ENCODE measurements at regions not wholly inside any gene's neighbourhood (a gene's known extent, or its start where the extent isn't known, plus 50 kb on each side); places are given as distances from the start of the nearest gene placed in this dataset.
"Not testable (repeated sequence)": the region's sequence is repeated elsewhere in the genome, so short reads cannot be mapped to it uniquely, and the experiment has no call there.

- no peak for DNase-seq
These were observed 321.2 kb downstream of the UBE3D start for GRCh38 chr6:82744286-82745015.

- no peak for DNase-seq
These were observed 315.1 kb downstream of the UBE3D start for GRCh38 chr6:82750556-82750955.

DNA sequence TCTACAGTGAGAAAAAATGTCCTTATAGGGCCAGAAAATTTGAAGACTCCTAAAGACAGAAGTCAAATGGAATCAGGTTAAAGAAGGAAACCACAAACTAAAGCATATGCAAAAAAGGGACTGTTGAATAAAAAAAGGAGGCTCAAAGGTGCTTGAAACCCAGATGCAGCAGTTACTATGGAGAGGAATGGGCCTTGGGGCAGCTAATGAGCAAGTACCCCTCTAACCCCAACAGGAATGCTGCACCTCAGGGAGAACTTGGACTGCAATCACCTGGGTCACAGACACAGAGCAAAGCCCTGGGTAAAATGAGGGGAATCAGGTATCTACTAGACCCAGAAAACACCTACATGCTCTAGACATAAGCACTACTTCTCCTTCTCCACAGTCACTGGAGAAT is 313.9 kb downstream of the UBE3D start:
- no peak for DNase-seq

DNA sequence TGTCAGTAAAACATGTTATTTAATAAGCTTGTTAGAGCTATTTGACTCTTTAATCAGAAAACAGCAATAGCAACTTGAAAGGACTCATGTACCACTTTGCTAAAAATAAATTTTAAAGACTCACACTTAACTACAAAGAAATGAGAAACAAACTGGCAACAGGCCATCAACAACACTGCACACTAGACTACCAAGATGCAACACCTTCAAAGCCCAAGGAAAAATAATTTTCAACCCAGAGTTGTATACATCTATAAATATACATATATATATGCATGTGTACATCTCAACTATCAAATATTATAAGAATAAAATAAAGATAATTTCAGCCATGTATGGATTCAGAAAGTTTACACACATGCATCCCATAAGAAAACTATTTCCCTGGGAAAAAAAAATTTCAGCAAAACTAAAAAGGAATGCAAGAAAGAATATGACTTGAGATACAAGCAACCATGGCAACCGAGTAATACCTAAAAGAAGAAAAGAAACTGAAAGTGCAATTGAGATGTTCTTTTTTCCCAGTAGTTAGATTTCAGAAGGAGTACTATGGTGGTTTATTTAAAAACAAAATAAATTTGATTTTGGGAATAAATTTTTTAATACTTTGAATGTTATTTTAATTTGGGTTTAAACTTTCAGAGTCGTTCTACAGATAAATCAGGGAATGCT is 303.8 kb downstream of the UBE3D start:
- DNase-seq = no peak

DNA sequence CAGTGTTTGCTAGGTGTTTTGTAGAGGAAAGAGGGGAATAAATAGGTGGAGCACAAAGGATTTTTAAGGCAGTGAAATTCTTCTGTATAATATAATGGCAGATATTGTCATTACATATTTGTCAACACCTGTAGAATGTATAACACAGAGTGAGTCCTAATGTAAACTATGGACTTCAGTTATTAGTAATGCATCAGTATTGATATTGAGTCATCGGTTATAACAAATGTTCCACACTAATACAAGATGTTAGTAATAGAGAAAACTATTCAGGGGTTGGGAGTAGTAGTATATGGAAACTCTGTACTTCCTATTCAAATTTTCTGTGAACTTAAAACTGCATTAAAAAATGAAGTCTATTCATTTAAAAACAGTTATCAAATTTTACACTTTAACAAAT is 299.2 kb downstream of the UBE3D start:
- no peak for DNase-seq

- no peak for DNase-seq
These were observed 298.6 kb downstream of the UBE3D start for GRCh38 chr6:82767037-82767436.

GRCh38 chr6:82767447-82767846 is 298.2 kb downstream of the UBE3D start:
- no peak for DNase-seq

- no peak for DNase-seq
These were observed 292.6 kb downstream of the UBE3D start for GRCh38 chr6:82772851-82773717.

GRCh38 chr6:82775361-82775760 is 290.3 kb downstream of the UBE3D start:
- no peak for DNase-seq

- no peak for DNase-seq
These were observed 289.7 kb downstream of the UBE3D start for GRCh38 chr6:82775981-82776380.

DNA sequence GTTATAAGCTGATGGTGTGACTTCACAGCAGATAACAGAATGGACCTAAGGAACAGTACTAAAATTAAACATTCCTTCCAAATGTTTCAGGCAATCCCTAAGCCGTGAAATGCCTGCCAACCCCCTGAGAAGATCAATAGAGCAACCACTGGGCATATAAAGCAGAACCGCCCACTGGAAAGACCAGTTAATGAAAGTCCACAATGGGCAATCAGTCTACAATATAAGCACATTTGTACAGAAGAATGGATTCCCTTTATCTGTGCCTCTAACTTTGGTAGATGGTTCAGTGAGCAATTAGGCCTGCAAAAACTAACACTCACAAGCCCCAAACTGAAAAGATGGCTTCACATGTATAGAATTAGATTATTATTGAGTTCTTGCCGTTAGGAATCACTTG is 286.6 kb downstream of the UBE3D start:
- no peak for DNase-seq

- DNase-seq = no peak
These were observed 285.3 kb downstream of the UBE3D start for GRCh38 chr6:82780334-82780733.

DNA sequence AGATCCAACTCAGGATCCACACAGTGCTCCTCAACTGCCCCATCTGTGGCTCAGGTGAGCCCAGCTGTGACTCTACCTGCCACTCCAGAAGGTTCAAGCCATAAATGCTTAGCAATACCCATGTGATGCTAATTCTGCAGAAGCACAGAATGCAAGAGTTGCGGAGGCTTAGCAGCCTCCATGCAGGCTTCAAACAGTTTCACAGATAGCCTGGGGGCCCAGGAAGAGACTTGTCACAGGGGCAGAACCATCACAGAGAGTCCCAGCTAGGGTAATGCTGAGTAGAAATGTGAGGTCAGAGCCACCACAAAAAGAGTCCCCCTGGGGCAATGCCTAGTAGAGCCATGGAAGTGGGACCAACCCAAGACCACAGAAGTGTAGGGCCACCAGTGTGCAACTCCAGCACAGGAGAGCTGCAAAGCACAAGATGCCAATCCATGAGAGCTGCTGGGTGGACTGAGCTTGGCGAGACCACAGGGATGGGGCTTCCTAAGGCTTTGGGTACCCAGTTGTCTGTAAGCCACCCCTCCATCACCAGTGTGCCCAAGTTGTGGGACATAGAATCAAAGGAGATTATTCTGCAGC is 283.9 kb downstream of the UBE3D start:
- DNase-seq = no peak

- DNase-seq = no peak
These were observed 281.9 kb downstream of the UBE3D start for GRCh38 chr6:82783587-82784236.

- DNase-seq = no peak
These were observed 280.4 kb downstream of the UBE3D start for GRCh38 chr6:82785206-82785605.

GRCh38 chr6:82786248-82786647 is 279.4 kb downstream of the UBE3D start:
- DNase-seq = no peak

DNA sequence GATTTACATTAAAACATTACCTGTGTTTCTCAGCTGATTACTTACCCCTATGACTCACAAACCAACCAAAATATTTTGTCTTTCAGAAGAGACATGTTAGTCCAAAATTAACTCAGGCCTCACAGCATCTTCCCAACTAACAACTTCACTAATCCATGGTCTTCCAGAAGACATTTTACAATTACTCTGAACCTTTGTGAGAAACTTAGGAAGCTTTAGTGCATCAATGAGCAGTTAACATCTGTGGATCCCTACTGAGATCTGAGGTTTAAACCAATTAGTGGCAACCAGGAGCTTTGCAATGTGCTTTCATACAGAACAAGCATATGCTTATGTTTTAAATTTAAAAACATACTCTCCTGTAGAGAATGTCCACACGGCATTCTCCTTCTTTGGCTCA is 269.7 kb downstream of the UBE3D start:
- DNase-seq = no peak

DNA sequence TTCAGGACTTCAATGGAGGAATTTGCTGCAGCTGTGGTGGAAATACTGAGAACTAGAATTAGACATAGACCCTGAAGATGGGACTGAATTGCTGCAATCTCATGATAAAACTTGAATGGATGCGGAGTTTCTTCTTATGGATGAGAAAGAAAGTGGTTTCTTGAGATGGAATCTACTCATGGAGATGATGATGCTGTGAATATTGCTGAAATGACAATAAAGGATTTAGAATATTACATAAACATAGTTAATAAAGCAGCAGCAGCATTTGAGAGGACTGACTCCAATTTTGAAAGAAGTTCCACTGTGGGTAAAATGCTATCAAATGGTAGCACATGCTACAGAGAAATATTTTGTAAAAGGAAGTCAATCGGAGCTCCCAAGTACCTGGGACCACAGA is 264.6 kb downstream of the UBE3D start:
- no peak for DNase-seq

DNA sequence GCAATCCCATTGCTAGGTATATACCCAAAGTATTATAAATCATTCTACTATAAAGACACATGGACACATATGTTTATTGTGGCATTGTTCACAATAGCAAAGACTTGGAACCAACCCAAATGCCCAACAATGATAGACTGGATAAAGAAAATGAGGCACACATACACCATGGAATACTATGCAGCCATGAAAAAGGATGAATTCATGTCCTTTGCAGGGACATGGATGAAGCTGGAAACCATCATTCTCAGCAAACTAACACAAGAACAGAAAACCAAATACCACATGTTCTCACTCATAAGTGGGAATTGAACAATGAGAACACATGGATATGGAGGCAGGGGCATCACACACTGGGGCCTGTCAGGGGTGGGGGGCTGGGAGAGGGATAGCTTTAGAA is 249.4 kb downstream of the UBE3D start:
- not testable (repeated sequence) for DNase-seq

GRCh38 chr6:82818727-82819126 is 246.9 kb downstream of the UBE3D start:
- no peak for DNase-seq

DNA sequence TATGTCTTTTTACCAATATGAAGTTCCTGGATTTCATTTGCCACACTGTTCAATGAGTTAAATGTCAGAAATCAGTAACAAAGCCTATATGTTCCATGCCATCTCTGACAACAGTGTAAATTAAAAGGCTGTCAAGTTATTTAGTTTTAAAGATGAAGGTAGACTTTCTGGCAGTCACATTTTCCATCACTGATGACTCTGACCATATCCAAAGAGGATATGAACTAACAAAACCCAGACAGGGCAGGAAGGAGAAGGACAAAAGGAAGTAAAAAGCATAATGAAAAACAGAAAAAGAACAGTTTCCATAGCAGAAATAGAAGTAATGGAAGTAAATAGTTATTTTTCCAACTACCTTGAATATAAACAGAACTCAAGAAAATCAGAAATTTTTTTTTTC is 242.3 kb downstream of the UBE3D start:
- DNase-seq = no peak

DNA sequence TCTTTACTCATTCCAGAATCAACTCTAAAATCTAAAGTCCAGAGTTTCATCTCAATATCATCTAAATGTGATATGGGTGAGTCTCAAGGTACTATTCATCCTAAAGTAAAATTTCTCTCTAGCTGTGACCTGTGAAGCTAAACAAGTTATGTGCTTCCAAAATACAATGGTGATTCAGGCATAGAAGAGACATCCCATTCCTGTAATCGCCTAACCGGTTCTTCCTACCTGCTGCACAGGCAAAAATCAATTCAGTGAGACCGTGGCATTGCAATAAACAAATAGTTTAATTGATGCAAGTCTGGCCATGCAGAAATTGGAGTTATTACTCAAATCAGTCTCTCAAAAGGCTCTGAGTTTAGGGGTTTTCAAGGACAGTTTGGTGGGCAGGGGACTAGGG is 232.8 kb downstream of the UBE3D start:
- no peak for DNase-seq

DNA sequence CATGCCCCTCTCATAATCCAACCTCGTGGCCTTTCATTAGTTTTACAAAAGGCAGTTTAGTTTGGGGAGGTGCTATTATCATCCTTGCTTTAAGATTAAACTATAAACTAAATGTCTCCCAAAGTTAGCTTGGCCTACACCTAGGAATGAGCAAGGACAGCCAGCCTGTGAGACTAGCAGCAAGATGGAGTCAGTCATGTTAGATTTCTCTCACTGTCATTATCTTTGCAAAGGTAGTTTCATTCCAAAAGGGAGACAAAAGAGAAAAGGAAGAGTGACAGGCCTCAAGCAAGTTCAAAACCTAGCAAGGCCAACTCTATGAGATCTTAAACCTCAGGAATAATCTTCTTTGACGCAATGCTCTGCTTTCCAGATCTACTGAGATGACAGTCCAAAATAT is 232.2 kb downstream of the UBE3D start:
- no peak for DNase-seq
